Amygdala (tissue), 56 donors: ENCODE measurements at regions not wholly inside any gene's neighbourhood (a gene's known extent, or its start where the extent isn't known, plus 50 kb on each side); places are given as distances from the start of the nearest gene placed in this dataset.
"Not testable (repeated sequence)": the region's sequence is repeated elsewhere in the genome, so short reads cannot be mapped to it uniquely, and the experiment has no call there.

Experiments used
- DNase-seq, 56 donors: peaks; one replicate each; lab custom pipeline; 2025; lab: John Stamatoyannopoulos, UW

DNA sequence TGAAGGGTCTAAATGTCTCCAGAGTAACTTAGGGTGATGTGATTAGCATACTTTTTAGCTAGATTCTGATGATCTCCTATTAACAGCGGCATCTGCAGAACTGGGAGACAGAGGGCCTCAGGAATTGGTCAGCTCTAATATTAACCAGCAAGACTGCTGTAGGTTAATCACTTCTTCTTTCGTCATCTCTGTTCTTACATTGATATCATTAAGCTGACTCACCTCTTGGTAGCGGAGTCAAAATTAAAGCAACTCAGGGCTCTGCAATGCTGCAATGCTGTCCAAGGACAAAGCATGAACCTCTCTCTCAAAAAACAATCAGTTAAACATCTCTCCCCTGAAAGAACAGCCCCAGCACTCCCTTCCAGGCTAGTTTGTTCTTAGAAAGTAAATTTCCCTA is 57.5 kb upstream of the TRA2B start:
- no peak for DNase-seq

DNA sequence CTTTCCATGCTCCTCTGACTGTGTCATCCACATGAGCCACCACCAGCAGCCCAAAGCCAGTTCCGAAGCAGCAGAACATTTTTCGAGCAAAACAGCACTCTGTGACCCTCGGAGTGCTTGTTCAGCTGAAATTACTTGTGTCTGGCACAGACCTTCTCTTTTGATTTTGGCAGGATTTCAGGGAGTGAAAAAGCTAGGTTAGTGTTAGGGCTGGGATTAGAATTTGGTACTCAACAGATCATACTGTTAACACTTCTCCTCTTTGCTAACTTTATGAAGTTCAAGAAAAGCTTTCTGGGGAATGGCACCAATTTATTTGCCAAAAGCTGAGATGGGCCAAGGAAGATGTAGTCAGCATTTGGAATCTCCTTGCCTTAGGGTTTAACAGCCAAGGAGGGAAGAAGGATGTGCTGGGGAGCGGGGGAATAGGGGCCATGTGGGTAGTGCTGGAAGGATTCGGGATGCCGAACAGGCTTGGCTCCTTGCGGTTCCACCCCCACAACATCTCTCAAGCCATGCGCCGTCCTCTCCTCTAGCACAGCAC is 55.1 kb upstream of the TRA2B start:
- DNase-seq: peak in 1 of 56 donors; percentile 2

DNA sequence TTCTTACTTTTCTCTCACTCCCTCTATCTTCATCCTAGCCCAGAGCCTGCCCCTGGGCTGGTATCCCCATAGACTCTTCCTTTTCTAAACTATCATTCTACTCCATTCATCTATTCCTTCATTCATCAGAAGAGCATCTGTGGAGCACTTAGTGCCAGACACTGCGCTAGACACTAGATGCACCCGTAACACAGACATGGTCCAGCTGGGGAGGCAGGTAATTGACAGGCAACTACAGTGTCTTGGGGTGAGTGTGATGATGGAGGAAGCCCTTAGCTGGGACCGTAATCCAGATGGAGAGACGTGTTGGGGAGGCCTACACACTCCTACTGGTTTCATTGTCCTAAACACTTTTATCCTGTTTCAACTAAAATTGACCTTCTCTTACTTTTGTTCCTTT is 53.2 kb upstream of the TRA2B start:
- not testable (repeated sequence) for DNase-seq

DNA sequence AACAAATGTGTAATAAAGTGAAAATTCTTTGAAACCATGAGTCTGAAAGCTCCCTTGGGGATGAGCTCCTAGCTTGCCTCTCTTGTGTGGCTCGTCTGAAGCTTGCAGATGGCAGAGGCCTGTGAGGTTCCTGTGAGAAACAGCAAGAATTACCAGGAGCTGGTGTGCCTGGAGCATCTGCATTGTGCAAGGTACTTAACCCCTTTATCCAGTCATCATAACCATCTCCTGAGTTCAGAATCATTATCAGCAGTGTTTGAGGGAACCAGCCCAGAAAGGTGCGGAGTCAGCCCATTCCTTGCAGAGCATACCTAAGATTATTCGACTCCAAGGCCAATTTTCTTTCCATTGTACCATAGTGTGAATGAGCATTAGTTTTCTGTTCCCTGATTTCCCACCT is 51.7 kb upstream of the TRA2B start:
- DNase-seq: no peak

DNA sequence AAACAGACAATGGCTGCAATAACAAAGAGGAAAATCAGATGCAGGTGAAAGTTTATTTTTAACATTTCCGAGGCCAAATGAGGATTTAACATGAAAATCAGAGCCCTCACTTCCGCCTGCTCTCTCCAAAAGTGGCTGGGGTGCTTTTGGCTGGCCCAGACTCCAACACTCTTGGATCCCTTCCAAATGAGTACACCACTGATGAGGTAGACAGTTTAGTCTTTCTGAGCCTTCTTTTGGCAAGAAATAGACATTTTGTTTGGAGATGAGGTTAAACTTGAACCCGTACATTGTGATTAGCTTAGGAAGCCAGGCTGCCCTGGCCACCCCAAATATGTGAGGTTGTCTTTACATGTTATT is 51.0 kb upstream of the TRA2B start:
- no peak for DNase-seq

DNA sequence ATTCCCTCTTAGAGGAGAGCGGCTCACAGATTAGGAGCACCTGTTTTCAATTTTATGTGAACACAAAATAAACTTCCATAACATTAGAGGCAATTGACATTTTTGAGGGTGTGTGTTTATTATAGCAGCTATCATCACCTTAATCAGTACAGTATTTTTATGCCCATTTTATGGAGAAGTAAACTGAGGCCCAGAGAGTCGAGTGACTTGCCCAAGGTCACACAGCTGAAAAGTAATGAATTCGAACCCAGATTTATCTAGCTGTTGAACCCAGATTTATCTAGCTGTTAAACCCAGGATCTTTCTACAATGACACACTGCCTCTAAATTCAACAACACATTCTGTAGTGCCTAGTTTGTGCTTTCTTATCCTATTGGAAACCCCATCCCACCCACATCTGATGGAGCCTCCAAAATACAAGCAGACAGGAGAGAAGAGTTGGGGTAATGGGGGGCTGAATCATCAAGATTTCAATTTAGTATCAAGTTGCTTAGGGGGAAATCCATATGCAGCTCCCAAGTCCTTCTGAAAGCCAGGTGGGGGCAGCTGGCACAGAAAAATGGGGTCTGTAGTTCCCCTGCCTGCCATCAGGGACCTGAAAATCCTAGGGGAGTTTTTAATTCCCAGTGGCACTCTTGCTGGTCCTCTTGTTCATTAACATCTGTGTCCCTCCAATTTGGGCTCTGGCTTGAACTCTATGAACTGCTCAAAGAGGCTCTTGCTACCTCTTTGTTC is 50.4 kb upstream of the TRA2B start:
- no peak for DNase-seq
